A673 (cell line): ENCODE measurements at regions not wholly inside any gene's neighbourhood (a gene's known extent, or its start where the extent isn't known, plus 50 kb on each side); places are given as distances from the start of the nearest gene placed in this dataset.

Source experiments
- BruUV-seq: library from RNA; stranded (reverse); fragments of 400-500 nt; replicated peaks from 2 replicates; lab custom pipeline; 2021; lab: Mats Ljungman, UMichigan
- CTCF ChIA-PET: fragments of 300-600 bp; sonication (Branson Sonifier 250); formaldehyde crosslinking; loops from one replicate; lab custom pipeline; 2022; ENCODE audit warnings: antibody characterized with exemption; lab: Charles Lee
- POLR2A ChIA-PET: fragments of 300-600 bp; sonication (Branson Sonifier 250); formaldehyde crosslinking; loops from one replicate; lab custom pipeline; 2022; ENCODE audit warnings: antibody characterized with exemption; ENCODE audit not compliant: low non-redundant PET; lab: Charles Lee
- DNase-seq: peaks from one replicate; pipeline ENCODE4 v3.0.0-alpha.2; 2015; ENCODE audit warnings: low spot score
- H3K27ac ChIP-seq: fragments of 200-600 bp; sonication (generic); 2 replicates; pipeline ENCODE4 v1.5.1; 2016; ENCODE audit warnings: mixed run types, low read depth, mild to moderate bottlenecking, mixed read lengths, antibody characterized with exemption, low read length; ENCODE audit not compliant: poor library complexity, severe bottlenecking
- H3K27me3 ChIP-seq: fragments of 200-600 bp; sonication (generic); replicated peaks from 2 replicates; pipeline ENCODE4 v1.6.1; 2017; ENCODE audit warnings: mixed run types, low read depth, mild to moderate bottlenecking, mixed read lengths, antibody characterized with exemption, low read length; ENCODE audit not compliant: insufficient read depth, poor library complexity
- H3K36me3 ChIP-seq: fragments of 200-600 bp; sonication (generic); 2 replicates; pipeline ENCODE4 v1.6.1; 2016; ENCODE audit warnings: mixed run types, mild to moderate bottlenecking, mixed read lengths, antibody characterized with exemption, low read length; ENCODE audit not compliant: insufficient read depth, poor library complexity, severe bottlenecking
- H3K4me1 ChIP-seq: fragments of 200-600 bp; sonication (generic); 2 replicates; pipeline ENCODE4 v1.6.1; 2017; ENCODE audit warnings: mixed run types, mild to moderate bottlenecking, mixed read lengths, antibody characterized with exemption, low read length; ENCODE audit not compliant: insufficient read depth, poor library complexity, severe bottlenecking
- H3K4me3 ChIP-seq: fragments of 200-600 bp; sonication (generic); 2 replicates; pipeline ENCODE4 v1.5.1; 2016; ENCODE audit warnings: low read depth, mixed run types, mild to moderate bottlenecking, mixed read lengths, low read length; ENCODE audit not compliant: poor library complexity, severe bottlenecking
- H3K9me3 ChIP-seq: fragments of 200-600 bp; sonication (generic); 2 replicates; pipeline ENCODE4 v1.6.1; 2016; ENCODE audit warnings: mixed run types, low read depth, mild to moderate bottlenecking, mixed read lengths, antibody characterized with exemption, low read length; ENCODE audit not compliant: poor library complexity, severe bottlenecking
- CTCF ChIP-seq: fragments of 300-800, 200-600 bp; sonication (generic); conservative IDR thresholded peaks from 2 replicates; pipeline ENCODE4 v1.5.1; 2017; ENCODE audit warnings: low read depth, mild to moderate bottlenecking, antibody characterized with exemption, low read length, moderate library complexity, mixed read lengths
- EZH2 ChIP-seq: fragments of 200-600 bp; sonication (generic); IDR thresholded peaks from 2 replicates; pipeline ENCODE4 v1.6.1; 2017; ENCODE audit warnings: borderline replicate concordance, low read depth, mild to moderate bottlenecking, mixed read lengths, antibody characterized with exemption, low read length; ENCODE audit not compliant: poor library complexity, severe bottlenecking
- intact Hi-C: fragments of 100-400 bp; cut with micrococcal nuclease; formaldehyde crosslinking; loops from one replicate; pipeline ENCODE4 v1.10.0; 2022; ENCODE audit not compliant: unreplicated experiment

GRCh38 chr1:73659136-73659535, 538.8 kb downstream of the LRRIQ3 start:
- no peak for TF ChIP-seq CTCF
- TF ChIP-seq EZH2, result no peak
- intact Hi-C loops, result no loop called here
- H3K27me3 ChIP-seq, result no peaks in the 10 kb centered on the region
- H3K36me3 ChIP-seq, result no peaks in the 10 kb centered on the region
- H3K27ac ChIP-seq, result no peak overlapping the region
- ChIA-PET POLR2A (no interaction called here), CTCF (no interaction called here)
- H3K4me1 ChIP-seq, result no peaks in the 10 kb centered on the region
- DNase-seq, result no peak
- no peak overlapping the region for H3K4me3 ChIP-seq
- peaks cover 6% of the 10 kb centered on the region for H3K9me3 ChIP-seq
- no TSS peak for BruUV-seq

DNA sequence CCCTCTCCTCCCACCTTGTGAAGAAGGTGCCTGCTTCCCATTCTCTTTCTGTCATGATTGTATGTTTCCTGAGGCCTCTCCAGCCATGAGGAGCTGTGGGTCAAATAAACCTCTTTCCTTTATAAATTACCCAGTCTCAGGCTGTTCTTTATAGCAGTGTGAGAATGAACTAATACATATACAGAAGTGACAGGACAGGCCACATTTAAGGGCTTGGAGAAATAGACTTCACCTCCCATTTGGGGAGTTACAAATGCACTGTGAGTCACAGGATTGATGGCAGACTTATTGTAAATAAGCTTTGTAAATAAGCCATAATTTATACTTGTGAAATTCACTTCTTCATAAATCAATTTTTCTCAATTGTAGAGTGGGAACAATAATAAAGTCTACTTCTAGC, 543.3 kb downstream of the LRRIQ3 start:
- TF ChIP-seq CTCF (no peak), EZH2 (no peak)
- POLR2A ChIA-PET, result no interaction called here
- DNase-seq, result no peak
- H3K4me1 ChIP-seq, result no peaks in the 10 kb centered on the region
- H3K4me3 ChIP-seq, result no peak overlapping the region
- H3K27me3 ChIP-seq, result no peaks in the 10 kb centered on the region
- no TSS peak for BruUV-seq
- H3K9me3 ChIP-seq, result no peaks in the 10 kb centered on the region
- CTCF ChIA-PET, result no interaction called here
- intact Hi-C loops, result no loop called here
- no peak overlapping the region for H3K27ac ChIP-seq
- H3K36me3 ChIP-seq, result no peaks in the 10 kb centered on the region

- Histone ChIP-seq H3K27ac (no peak overlapping the region), H3K9me3 (no peaks in the 10 kb centered on the region), H3K27me3 (no peaks in the 10 kb centered on the region), H3K4me1 (no peaks in the 10 kb centered on the region), H3K4me3 (no peak overlapping the region), H3K36me3 (no peaks in the 10 kb centered on the region)
- no peak for TF ChIP-seq CTCF
- no peak for TF ChIP-seq EZH2
- ChIA-PET POLR2A (no interaction called here), CTCF (no interaction called here)
- no peak for DNase-seq
- intact Hi-C loops, result no loop called here
- BruUV-seq, result no TSS peak
These were observed 553.8 kb downstream of the LRRIQ3 start for GRCh38 chr1:73644198-73644597.
